ENCODE measurements at regions not wholly inside any gene's neighbourhood (a gene's known extent, or its start where the extent isn't known, plus 50 kb on each side); places are given as distances from the start of the nearest gene placed in this dataset.

DNA sequence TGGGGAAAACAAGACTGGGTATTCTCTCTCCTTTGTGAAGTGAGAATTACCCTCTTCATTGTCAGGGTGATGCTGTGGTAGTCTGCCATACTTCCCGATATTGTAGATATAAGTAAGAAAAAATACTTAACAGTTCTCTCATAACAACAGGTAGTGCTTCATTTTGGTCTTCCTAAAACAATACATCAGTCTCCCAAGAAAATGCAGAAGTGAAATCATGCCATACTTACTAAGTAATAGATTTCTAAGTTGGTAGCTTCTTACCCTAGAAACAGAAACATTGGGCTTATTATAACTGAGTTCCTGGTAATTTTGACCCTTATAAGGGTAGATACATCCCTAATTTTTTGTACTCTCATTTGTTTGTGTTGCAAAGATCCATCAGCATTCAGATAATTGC lies 460.7 kb upstream of the DCC start:
- H3K36me3 ChIP-seq (replicated peaks in 1 of 2; ENCODE audit: insufficient read depth in 1 of 2, low read depth in 2 of 2) = no peaks in the 10 kb centered on the region
- no peak overlapping the region for H3K4me3 ChIP-seq
- H3K9me3 ChIP-seq = no peaks in the 10 kb centered on the region
- H3K27ac ChIP-seq = no peak overlapping the region
- whole genome bisulfite sequencing, 2 donors = 71 to 80% methylated on average over 1 of the region's 1 CpG
- ATAC-seq = no peak
- TF ChIP-seq POLR2A (IDR thresholded peaks at IDR 0.05) = no peak
- TF ChIP-seq CTCF (IDR thresholded peaks at IDR 0.05) = no peak
- DNase-seq = no peak
- intact Hi-C loops (cut with DNase I) = no loop called here
- no peaks in the 10 kb centered on the region for H3K27me3 ChIP-seq
- no peaks in the 10 kb centered on the region for H3K4me1 ChIP-seq

GRCh38 chr18:51881394-51881793 lies 458.6 kb upstream of the DCC start:
- intact Hi-C loops (cut with DNase I) = no loop called here
- H3K4me3 ChIP-seq = no peak overlapping the region
- 69 to 71% methylated on average over 2 of the region's 2 CpGs for WGBS, 2 donors
- no peaks in the 10 kb centered on the region for H3K4me1 ChIP-seq
- no peaks in the 10 kb centered on the region for H3K36me3 ChIP-seq (replicated peaks in 1 of 2; ENCODE audit: insufficient read depth in 1 of 2, low read depth in 2 of 2)
- no peaks in the 10 kb centered on the region for H3K9me3 ChIP-seq
- ATAC-seq = no peak
- no peak for DNase-seq
- no peak overlapping the region for H3K27ac ChIP-seq
- no peaks in the 10 kb centered on the region for H3K27me3 ChIP-seq
- TF ChIP-seq POLR2A (IDR thresholded peaks at IDR 0.05) = no peak
- no peak for TF ChIP-seq CTCF (IDR thresholded peaks at IDR 0.05)

- H3K4me3 ChIP-seq = no peak overlapping the region
- TF ChIP-seq CTCF (IDR thresholded peaks at IDR 0.05) (no peak), POLR2A (IDR thresholded peaks at IDR 0.05) (no peak)
- no peak for ATAC-seq
- 83 to 84% methylated on average over 2 to 4 of the region's 4 CpGs for WGBS, 2 donors
- no peaks in the 10 kb centered on the region for H3K4me1 ChIP-seq
- no peaks in the 10 kb centered on the region for H3K36me3 ChIP-seq (replicated peaks in 1 of 2; ENCODE audit: insufficient read depth in 1 of 2, low read depth in 2 of 2)
- no peak overlapping the region for H3K27ac ChIP-seq
- no peaks in the 10 kb centered on the region for H3K9me3 ChIP-seq
- DNase-seq = no peak
- intact Hi-C loops (cut with DNase I) = no loop called here
- H3K27me3 ChIP-seq = no peaks in the 10 kb centered on the region
Measured at GRCh38 chr18:51884039-51884438, 456.0 kb upstream of the DCC start.

DNA sequence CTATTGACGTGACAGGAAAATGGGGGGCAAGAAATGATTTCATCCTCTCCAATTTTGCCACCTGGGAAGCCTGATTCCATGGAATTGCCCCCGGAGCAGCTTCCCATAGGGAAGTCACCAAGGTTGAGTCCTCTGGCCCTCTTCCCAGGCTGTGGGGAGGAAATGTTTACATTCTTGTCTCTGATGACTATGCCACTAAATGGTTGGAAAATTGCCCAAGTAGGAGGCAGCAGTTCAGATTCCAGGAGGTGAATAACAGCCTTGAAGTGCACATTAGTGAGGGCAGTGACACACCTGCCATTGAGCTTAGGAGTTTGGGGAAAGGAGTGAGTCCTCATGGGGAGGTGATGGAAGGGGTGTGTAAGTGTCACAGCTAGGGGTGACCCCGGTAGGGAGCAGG lies 449.2 kb upstream of the DCC start:
- TF ChIP-seq CTCF (IDR thresholded peaks at IDR 0.05) (no peak), POLR2A (IDR thresholded peaks at IDR 0.05) (no peak)
- Histone ChIP-seq H3K9me3 (no peaks in the 10 kb centered on the region), H3K4me1 (peaks cover 8% of the 10 kb centered on the region), H3K4me3 (no peak overlapping the region), H3K27ac (peak overlapping the region in 2 of 4 donors; percentile 37 to 43), H3K27me3 (no peaks in the 10 kb centered on the region), H3K36me3 (replicated peaks in 1 of 2; ENCODE audit: insufficient read depth in 1 of 2, low read depth in 2 of 2) (no peaks in the 10 kb centered on the region)
- DNase-seq (peak; percentile 44 to 81 (median 74)), ATAC-seq (peak; percentile 74)
- intact Hi-C loops (cut with DNase I) = loop anchor here (10.0 kb wide), 1 partner anchor 686 kb away; no protein-coding TSS in a partner anchor
- 15% methylated on average over 3 of the region's 3 CpGs for WGBS, 2 donors

GRCh38 chr18:51891876-51892275 lies 448.1 kb upstream of the DCC start:
- Histone ChIP-seq H3K27me3 (no peaks in the 10 kb centered on the region), H3K27ac (no peak overlapping the region), H3K9me3 (no peaks in the 10 kb centered on the region), H3K36me3 (replicated peaks in 1 of 2; ENCODE audit: insufficient read depth in 1 of 2, low read depth in 2 of 2) (no peaks in the 10 kb centered on the region), H3K4me1 (peaks cover 8% of the 10 kb centered on the region), H3K4me3 (no peak overlapping the region)
- ATAC-seq = no peak
- intact Hi-C loops (cut with DNase I) = loop anchor here (10.0 kb wide), 1 partner anchor 687 kb away; no protein-coding TSS in a partner anchor
- TF ChIP-seq POLR2A (IDR thresholded peaks at IDR 0.05) (no peak), CTCF (IDR thresholded peaks at IDR 0.05) (no peak)
- 48 to 61% methylated on average over 1 of the region's 1 CpG for WGBS, 2 donors
- no peak for DNase-seq

All from body of pancreas (tissue), 4 donors.